ENCODE measurements at regions not wholly inside any gene's neighbourhood (a gene's known extent, or its start where the extent isn't known, plus 50 kb on each side); places are given as distances from the start of the nearest gene placed in this dataset.

DNA sequence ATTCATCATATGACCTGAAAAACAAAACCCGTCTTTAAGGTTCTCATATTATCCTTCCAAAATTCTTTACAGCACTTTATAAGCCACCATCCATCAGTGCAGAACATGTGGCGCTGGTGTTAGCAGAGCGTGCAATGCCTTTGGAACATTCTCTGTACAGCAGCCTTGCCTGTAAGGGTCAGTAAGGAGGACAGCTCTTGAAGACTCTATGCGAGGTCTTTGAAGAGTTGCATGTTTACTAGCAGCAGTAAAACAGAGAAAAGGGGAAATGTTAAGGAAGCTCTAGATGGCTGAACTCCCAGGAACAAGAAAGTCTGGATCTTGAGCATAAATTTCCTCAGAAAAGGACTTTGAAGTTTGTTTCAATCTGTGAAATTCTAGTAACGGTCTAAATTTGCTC lies 365.6 kb downstream of the DUSP10 start:
- Mint-ChIP-seq H3K4me1 (ENCODE audit: low read depth, unreplicated experiment) (no peaks in the 10 kb centered on the region), H3K36me3 (ENCODE audit: insufficient read depth, unreplicated experiment) (no peaks in the 10 kb centered on the region), H3K27me3 (ENCODE audit: insufficient read depth, unreplicated experiment) (peaks cover 8% of the 10 kb centered on the region), H3K27ac (ENCODE audit: unreplicated experiment) (no peak overlapping the region), H3K9me3 (ENCODE audit: unreplicated experiment) (no peaks in the 10 kb centered on the region), H3K4me3 (ENCODE audit: unreplicated experiment) (no peak overlapping the region)
- BruUV-seq (replicated peaks) = no TSS peak
- TF ChIP-seq, protein P1, sequence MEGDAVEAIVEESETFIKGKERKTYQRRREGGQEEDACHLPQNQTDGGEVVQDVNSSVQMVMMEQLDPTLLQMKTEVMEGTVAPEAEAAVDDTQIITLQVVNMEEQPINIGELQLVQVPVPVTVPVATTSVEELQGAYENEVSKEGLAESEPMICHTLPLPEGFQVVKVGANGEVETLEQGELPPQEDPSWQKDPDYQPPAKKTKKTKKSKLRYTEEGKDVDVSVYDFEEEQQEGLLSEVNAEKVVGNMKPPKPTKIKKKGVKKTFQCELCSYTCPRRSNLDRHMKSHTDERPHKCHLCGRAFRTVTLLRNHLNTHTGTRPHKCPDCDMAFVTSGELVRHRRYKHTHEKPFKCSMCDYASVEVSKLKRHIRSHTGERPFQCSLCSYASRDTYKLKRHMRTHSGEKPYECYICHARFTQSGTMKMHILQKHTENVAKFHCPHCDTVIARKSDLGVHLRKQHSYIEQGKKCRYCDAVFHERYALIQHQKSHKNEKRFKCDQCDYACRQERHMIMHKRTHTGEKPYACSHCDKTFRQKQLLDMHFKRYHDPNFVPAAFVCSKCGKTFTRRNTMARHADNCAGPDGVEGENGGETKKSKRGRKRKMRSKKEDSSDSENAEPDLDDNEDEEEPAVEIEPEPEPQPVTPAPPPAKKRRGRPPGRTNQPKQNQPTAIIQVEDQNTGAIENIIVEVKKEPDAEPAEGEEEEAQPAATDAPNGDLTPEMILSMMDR (IDR thresholded peaks at IDR 0.05; ENCODE audit: insufficient read depth in 1 of 2, low read depth in 1 of 2, low read length in 1 of 2, severe bottlenecking in 1 of 2, unreplicated experiment in 1 of 2) = no peak
- CTCF ChIA-PET = no interaction called here
- no peaks in the 10 kb centered on the region for H3K36me3 ChIP-seq (ENCODE audit: control insufficient read depth, insufficient read depth, low read length)
- intact Hi-C loops (cut with micrococcal nuclease; ENCODE audit: unreplicated experiment) = no loop called here
- no peaks in the 10 kb centered on the region for H3K27me3 ChIP-seq (replicated peaks; ENCODE audit: control insufficient read depth, insufficient read depth, low read length)
- POLR2A ChIA-PET = no interaction called here
- no peaks in the 10 kb centered on the region for H3K4me1 ChIP-seq
- no peaks in the 10 kb centered on the region for H3K9me3 ChIP-seq
- H3K4me3 ChIP-seq (ENCODE audit: low read depth, low read length) = no peak overlapping the region
- no peak for DNase-seq

DNA sequence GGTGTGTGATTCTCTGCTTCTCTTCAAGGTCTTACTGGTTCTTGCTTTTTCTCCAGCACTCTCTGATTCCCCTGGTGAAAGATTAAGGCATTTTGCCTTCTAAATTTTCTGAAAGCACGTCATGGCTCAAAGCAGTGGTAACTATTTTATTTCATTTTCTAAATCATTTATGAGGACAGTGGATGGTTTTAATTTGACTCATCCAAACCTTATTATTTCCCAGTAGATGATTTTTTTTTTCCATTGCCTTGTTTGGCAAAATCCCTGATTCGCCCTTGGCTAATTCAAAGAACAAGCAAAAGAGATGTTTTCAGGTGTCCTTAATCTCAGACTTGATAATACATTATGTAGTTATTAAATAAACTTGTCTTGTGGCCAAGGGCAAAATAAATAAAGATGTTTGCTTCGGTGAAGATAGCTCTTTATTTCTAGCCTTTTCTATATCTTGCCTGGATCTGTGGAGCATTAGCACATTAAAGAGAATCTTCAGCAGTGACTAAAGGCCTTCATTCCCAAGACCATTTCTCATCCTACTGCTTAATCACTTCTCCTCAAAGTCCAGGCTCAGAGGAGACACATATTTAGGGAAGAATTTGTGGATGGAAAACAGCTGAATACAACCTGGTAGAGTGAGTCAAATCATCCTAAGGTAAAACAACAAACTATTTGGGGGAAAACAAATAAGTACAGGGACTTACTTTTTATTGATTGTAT lies 359.8 kb downstream of the DUSP10 start:
- no peaks in the 10 kb centered on the region for H3K36me3 Mint-ChIP-seq (ENCODE audit: insufficient read depth, unreplicated experiment)
- H3K27ac Mint-ChIP-seq (ENCODE audit: unreplicated experiment) = no peak overlapping the region
- H3K4me3 Mint-ChIP-seq (ENCODE audit: unreplicated experiment) = no peak overlapping the region

DNA sequence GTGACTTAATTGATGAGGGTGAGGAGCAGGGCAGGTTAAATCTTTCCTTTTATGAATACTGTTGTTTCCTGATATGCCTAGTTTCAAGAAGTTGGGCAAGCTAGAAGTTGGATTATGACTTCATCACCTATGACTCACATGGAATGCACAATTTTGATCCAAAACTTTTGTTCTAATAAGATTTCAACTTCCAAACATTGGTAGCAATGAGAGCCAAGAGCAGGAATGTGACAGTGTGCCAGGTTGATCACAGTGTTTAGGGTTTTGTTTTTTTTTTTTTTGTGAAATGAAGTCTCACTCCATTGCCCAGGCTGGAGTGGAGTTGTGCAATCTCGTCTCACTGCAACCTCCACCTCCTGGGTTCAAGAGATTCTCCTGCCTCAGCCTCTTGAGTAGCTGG lies 349.4 kb downstream of the DUSP10 start:
- Histone ChIP-seq H3K36me3 (ENCODE audit: control insufficient read depth, insufficient read depth, low read length) (no peaks in the 10 kb centered on the region), H3K4me1 (no peaks in the 10 kb centered on the region), H3K4me3 (ENCODE audit: low read depth, low read length) (no peak overlapping the region), H3K9me3 (no peaks in the 10 kb centered on the region), H3K27me3 (replicated peaks; ENCODE audit: control insufficient read depth, insufficient read depth, low read length) (no peaks in the 10 kb centered on the region)
- no peak overlapping the region for H3K27ac Mint-ChIP-seq (ENCODE audit: unreplicated experiment)
- TF ChIP-seq, protein P1 (IDR thresholded peaks at IDR 0.05; ENCODE audit: insufficient read depth in 1 of 2, low read depth in 1 of 2, low read length in 1 of 2, severe bottlenecking in 1 of 2, unreplicated experiment in 1 of 2) = no peak
- ChIA-PET POLR2A (no interaction called here), CTCF (no interaction called here)
- H3K27me3 Mint-ChIP-seq (ENCODE audit: insufficient read depth, unreplicated experiment) = peaks cover 3% of the 10 kb centered on the region
- intact Hi-C loops (cut with micrococcal nuclease; ENCODE audit: unreplicated experiment) = no loop called here
- no peaks in the 10 kb centered on the region for H3K9me3 Mint-ChIP-seq (ENCODE audit: unreplicated experiment)
- H3K4me1 Mint-ChIP-seq (ENCODE audit: low read depth, unreplicated experiment) = no peaks in the 10 kb centered on the region
- H3K4me3 Mint-ChIP-seq (ENCODE audit: unreplicated experiment) = no peak overlapping the region
- H3K36me3 Mint-ChIP-seq (ENCODE audit: insufficient read depth, unreplicated experiment) = no peaks in the 10 kb centered on the region
- no TSS peak for BruUV-seq (replicated peaks)
- DNase-seq = no peak

More for the DNA sequence above, 359.8 kb downstream of the DUSP10 start:
- peaks cover 11% of the 10 kb centered on the region for H3K9me3 Mint-ChIP-seq (ENCODE audit: unreplicated experiment)
- ChIA-PET POLR2A (no interaction called here), CTCF (no interaction called here)
- intact Hi-C loops (cut with micrococcal nuclease; ENCODE audit: unreplicated experiment) = no loop called here
- H3K27me3 Mint-ChIP-seq (ENCODE audit: insufficient read depth, unreplicated experiment) = peaks cover 10% of the 10 kb centered on the region
- no peaks in the 10 kb centered on the region for H3K27me3 ChIP-seq (replicated peaks; ENCODE audit: control insufficient read depth, insufficient read depth, low read length)
- H3K4me1 ChIP-seq = no peaks in the 10 kb centered on the region
- TF ChIP-seq, protein P1 (IDR thresholded peaks at IDR 0.05; ENCODE audit: insufficient read depth in 1 of 2, low read depth in 1 of 2, low read length in 1 of 2, severe bottlenecking in 1 of 2, unreplicated experiment in 1 of 2) = no peak
- no TSS peak for BruUV-seq (replicated peaks)
- H3K4me3 ChIP-seq (ENCODE audit: low read depth, low read length) = no peak overlapping the region
- DNase-seq = no peak
- H3K36me3 ChIP-seq (ENCODE audit: control insufficient read depth, insufficient read depth, low read length) = no peaks in the 10 kb centered on the region
- H3K9me3 ChIP-seq = no peaks in the 10 kb centered on the region
- no peaks in the 10 kb centered on the region for H3K4me1 Mint-ChIP-seq (ENCODE audit: low read depth, unreplicated experiment)

Measured in Caco-2 (cell line).